DMS53 (cell line): ENCODE measurements at regions not wholly inside any gene's neighbourhood (a gene's known extent, or its start where the extent isn't known, plus 50 kb on each side); places are given as distances from the start of the nearest gene placed in this dataset.

Experiments
- DNase-seq: peaks from one replicate; lab custom pipeline; 2025; lab: John Stamatoyannopoulos, UW

DNA sequence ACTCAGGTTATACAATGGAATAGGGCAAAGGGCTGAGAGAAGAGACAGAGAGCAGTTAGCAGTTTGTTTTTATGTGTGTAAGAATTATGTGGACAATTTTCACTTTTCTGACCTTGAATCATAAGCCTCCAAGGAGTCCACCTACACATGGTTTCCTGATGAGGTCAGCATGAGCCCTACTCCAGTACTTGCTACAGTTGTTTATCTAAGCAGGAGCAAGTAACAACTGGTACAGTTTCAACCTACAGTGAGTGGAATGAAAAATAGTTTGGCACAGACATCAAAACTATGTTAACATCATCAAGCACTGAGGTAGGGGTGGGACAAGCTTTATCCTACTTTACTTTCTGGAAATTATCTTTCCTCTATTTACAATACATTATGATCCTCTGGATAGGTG is 426.7 kb upstream of the ID4 start:
- peak; percentile 61 for DNase-seq

- DNase-seq: no peak
Measured at GRCh38 chr6:19413323-19413722, 423.8 kb upstream of the ID4 start.

DNA sequence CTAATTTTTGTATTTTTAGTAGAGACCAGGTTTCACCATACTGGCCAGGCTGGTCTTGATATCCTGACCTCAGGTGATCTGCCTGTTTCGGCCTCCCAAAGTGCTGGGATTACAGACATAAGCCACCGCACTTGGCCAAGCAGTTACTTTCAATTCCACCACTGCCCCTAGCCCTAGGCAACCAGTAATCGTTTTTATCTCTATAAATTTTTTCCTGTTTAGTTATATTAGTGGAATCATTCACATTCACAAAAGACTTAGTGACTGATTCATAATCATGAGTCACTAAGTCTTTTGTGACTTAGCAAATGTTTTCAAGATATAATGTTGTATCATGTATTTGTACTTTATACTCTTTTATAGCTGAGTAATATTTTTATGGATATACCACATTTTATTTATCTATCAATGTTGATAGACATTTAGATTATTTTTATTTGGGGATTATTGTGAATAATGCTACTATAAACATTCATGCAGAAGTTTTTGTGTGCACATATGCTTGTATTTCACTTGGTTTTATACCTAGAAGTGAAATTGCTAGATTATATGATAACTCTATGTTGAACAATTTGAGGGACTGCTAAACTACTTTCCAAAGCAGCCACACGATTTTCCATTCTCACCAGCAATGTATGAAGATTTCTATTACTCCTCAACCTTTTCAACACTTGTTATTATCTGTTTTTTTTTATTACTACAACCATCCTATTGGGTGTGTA is 421.4 kb upstream of the ID4 start:
- no peak for DNase-seq

- DNase-seq: no peak
Measured at GRCh38 chr6:19416811-19417210, 420.4 kb upstream of the ID4 start.

DNA sequence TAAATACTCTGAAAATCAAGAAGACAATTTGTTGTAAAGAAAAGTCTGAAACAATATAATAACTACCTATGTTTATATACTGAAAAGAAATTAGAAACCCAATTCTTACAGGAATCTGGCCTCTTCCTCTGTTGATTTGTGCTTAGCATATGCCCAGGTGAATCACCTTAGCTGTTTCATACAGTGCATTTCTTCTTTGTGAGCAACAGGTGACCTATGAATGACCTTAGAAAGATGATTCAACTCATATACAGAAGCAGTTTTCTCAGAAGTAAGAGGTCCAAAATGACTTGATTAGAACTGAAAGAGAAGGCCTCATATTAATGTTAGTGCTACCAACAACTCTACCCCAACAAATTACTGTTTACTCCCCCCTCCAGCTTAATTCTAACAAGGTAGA is 419.5 kb upstream of the ID4 start:
- DNase-seq: peak; percentile 8

DNA sequence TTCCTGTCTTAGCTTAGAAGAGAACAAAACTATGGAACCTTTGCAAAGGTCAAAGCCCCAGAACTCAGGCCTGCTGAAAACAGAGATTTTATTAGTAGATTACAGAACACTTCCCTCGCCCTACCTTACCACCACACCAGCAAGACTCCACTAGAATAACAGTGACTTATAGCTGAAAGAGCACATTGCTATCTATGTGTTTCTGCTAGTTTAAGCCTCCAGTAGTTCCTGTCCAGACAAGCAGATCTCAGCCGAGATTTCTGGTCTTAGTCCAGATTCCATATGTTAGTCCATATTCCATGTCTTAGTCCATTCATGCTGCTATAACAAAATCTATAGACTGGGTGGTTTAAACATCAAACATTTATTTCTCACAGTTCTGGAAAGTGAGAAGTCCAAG is 412.3 kb upstream of the ID4 start:
- no peak for DNase-seq

DNA sequence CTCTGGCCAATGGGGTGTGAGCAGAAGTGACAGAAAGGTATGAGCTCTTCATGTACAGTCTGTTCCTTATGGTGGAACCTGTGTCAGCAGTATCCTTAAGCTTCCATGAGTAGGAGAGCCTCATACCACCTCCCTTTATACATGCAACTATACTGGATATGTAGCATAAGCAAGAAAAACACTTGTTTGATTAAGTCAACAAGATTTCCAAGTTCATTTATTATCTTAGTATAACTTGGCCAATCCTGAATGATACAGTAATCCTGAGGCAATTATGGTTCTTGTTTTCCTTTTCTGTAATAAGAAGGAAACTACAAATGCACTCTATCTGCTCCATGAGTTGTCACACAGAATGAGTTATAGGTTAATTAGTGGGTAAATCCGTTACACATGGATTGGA is 409.6 kb upstream of the ID4 start:
- no peak for DNase-seq

GRCh38 chr6:19432966-19433498 is 404.1 kb upstream of the ID4 start:
- DNase-seq: peak; percentile 60

GRCh38 chr6:19434065-19434464 is 403.1 kb upstream of the ID4 start:
- DNase-seq: peak; percentile 28

DNA sequence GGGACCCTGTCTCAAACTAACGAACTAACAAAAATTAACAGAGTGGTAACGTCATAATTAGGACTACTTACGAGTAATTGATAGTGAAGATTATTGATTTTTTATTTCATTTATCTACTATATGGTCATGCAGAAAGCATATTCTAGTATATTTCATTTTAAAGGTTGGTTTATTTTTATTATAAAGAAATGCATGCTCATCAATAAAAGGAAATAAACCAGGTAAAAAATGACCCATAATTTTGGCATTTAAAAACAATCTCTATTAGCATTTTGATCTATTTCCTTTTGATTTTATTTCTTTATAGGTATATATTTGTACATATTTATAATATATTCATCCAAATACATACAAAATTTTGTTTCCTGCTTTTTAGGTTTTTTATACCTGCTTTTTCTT is 401.4 kb upstream of the ID4 start:
- no peak for DNase-seq

- DNase-seq: no peak
Measured at GRCh38 chr6:19438566-19439353, 398.4 kb upstream of the ID4 start.

- DNase-seq: no peak
Measured at GRCh38 chr6:19440531-19440930, 396.6 kb upstream of the ID4 start.

- no peak for DNase-seq
Measured at GRCh38 chr6:19443411-19443810, 393.8 kb upstream of the ID4 start.

- DNase-seq: no peak
Measured at GRCh38 chr6:19444041-19444440, 393.1 kb upstream of the ID4 start.

GRCh38 chr6:19444481-19444880 is 392.7 kb upstream of the ID4 start:
- DNase-seq: no peak

DNA sequence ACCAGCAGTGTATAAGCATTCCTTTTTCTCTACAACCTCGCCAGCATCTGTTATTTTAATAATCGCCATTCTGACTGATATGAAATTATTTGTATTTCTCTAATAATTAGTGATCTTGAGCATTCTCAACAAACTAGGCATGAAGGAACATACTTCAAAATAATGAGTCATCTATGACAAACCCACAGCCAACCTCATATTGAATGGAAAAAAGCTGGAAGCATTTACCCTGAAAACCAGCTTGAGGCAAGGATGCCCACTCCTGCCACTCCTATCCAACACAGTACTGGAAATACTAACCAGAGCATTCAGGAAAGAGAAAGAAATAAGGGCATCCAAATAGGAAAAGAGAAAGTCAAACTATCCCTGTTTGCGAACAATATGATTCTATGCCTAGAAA is 390.6 kb upstream of the ID4 start:
- DNase-seq: peak; percentile 6

GRCh38 chr6:19450651-19451050 is 386.5 kb upstream of the ID4 start:
- DNase-seq: no peak

DNA sequence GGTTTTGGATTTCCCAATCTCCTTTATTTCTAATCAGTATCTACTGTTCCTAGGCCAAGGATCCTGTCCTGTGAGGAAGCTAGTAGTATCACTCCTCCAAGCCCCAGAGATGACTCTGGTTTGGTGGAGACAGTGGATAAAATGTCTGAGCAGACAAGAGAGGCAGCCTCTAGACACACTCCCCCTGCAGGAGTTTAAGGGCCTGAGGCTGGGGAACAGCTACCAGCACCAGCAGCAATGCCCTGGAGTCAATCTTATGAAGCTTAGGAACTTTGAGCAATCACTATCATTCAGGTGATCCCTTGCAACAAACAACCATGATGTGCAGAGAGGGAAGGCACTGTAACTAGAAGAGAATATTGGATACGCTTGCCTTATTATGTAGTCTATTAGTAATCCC is 384.7 kb upstream of the ID4 start:
- DNase-seq: no peak

DNA sequence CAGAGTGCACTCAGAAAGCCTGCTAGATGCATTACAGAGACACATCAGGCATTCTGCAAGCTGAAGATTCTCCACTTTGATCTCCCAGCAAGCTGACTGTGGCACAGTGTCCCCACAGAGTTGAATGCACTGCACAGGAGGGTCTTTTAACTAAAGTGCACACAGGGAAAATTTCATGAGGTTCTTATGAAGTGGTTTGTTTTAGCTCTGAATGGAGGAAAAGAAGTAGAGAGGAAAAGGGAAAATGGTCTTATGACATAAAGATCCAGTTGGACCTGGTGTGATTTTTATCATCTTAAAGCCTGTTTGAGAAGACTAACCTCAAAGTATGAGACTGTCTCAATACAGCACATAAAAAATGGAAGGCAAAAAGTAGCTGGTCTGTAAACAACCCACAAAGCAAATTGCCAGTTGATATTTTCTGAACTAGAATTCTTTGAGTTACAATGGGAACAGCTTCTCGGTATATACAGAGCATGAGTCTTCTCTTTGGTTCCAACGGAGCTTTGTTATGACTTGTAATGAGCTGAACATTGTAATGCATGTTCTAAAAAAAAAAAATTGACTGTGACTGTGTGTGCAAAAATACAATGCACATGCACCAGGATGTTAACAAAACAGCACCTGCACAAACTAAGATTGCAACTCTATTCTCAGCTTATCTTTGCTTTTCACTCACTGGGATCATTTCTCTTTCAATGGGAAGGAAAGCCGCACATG is 383.0 kb upstream of the ID4 start:
- no peak for DNase-seq

- no peak for DNase-seq
Measured at GRCh38 chr6:19454721-19455392, 382.3 kb upstream of the ID4 start.

DNA sequence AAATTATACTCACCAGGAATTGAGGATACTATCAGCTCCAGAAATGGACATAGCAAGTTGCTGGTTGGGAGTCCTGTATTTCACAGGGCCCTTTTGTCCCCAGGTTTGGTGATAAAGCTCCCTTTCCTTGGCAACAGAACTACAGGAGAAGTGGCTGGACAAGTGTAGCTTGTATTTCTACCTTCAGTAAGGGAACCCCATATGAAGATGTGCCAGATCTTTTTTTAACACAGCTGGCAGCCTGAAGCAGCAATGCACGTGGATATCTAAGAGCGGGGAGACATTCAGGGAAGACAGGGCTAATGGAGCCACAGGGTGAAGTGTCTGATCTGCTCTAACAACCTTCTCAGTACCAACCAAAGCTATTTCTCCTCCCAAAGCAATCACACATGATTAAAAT is 373.9 kb upstream of the ID4 start:
- no peak for DNase-seq

DNA sequence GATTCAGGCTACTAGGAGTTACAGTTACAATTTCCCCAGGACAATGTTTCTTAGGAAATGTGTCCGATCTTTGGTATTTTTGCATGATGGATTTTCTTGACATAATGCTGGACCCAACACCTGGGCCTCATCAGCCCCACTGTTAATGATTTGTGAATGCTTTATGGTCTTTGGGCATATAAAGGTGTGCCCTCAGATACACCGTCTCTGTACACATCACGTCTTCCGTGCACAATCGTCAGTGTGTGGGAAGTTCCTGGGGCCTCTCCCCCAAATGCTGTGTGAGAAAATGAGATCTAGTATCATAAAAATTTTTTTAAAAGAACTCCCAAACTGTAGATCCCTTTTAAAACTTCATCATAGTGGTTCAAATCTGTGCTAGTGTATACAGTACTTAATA is 373.2 kb upstream of the ID4 start:
- DNase-seq: no peak
